NCI-H510A treated with DMSO at 0.1 percent for 48 hours (cell line): ENCODE measurements at regions not wholly inside any gene's neighbourhood (a gene's known extent, or its start where the extent isn't known, plus 50 kb on each side); places are given as distances from the start of the nearest gene placed in this dataset.
"Not testable (repeated sequence)": the region's sequence is repeated elsewhere in the genome, so short reads cannot be mapped to it uniquely, and the experiment has no call there.

Experiments
- DNase-seq: peaks from one replicate; lab custom pipeline; 2025; lab: John Stamatoyannopoulos, UW

DNA sequence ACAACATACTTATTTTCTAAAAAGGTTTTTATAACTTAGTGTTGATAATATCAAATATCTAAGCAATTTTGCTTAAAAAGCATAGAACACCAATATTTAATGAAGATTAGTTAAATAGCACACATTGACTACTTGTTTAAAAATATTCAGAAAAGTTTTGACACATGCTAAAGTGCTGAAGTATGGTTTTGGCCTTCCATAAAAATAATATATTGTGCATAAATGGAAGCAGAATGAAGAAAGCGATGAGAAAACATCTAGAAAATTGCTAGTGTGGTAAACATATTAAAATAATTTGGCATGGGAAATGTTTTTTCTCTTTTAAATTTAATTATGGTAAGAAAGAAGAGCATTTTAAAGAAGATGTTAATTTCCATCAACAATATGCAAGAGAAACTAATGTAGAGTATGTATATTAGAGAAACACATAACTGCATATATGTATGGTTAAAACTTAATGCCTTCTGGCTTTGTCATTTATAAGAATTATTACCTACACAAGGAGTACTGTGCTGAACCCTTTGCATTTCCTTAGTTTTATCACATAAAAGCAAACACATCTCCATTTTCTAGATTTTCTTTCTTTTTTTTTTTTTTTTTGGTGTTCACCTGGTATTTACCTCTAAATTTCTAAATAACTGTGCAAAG is 921.0 kb upstream of the ADAMTS5 start:
- not testable (repeated sequence) for DNase-seq

DNA sequence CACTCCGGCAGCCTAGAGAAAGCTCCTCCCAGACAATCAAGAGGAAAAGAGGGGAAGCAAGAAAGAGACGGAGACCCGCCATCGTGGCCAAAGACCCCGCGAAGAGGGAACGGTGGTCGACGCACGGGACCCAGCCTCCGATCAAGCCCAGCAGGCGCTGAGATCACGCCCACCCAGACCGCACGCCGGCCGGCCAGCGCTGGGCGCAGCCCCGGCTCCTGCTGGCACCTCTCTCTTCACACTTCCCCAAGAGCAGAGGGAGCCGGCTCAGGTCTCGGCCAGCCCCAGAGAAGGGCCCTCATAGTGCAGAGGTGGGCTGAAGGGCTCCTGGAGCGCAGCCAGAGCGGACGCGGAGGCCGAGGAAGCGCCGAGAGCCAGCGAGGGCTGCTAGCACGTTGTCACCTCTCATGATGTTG is 918.4 kb upstream of the ADAMTS5 start:
- peak; percentile 16 for DNase-seq

- DNase-seq, result not testable (repeated sequence)
These were observed 914.4 kb upstream of the ADAMTS5 start for GRCh38 chr21:27881331-27881730.

DNA sequence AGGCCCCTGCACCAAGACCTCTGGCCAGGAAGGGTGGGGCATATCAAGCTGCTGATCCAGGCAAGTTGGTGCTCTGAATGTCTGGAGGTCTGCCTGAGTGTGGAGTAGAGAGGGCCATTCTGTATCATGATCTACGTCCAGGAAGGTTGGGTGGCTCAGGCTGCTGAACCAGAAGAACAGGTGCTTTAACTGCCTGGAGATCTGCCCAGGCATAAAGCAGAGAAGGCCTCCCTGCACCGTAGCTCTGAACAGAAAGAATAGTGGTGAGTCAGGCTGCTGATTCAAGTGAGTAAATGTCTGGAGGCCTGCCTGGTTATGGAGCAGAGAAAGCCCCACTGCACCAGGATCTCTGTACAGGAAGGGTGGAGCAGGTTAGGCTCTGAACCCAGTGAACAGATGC is 905.5 kb upstream of the ADAMTS5 start:
- not testable (repeated sequence) for DNase-seq

- not testable (repeated sequence) for DNase-seq
These were observed 903.9 kb upstream of the ADAMTS5 start for GRCh38 chr21:27870755-27871154.

GRCh38 chr21:27860314-27860955 is 893.5 kb upstream of the ADAMTS5 start:
- not testable (repeated sequence) for DNase-seq

- not testable (repeated sequence) for DNase-seq
These were observed 891.4 kb upstream of the ADAMTS5 start for GRCh38 chr21:27858053-27858825.

- not testable (repeated sequence) for DNase-seq
These were observed 890.1 kb upstream of the ADAMTS5 start for GRCh38 chr21:27856988-27857387.

- DNase-seq, result no peak
These were observed 874.3 kb upstream of the ADAMTS5 start for GRCh38 chr21:27841084-27841672.

DNA sequence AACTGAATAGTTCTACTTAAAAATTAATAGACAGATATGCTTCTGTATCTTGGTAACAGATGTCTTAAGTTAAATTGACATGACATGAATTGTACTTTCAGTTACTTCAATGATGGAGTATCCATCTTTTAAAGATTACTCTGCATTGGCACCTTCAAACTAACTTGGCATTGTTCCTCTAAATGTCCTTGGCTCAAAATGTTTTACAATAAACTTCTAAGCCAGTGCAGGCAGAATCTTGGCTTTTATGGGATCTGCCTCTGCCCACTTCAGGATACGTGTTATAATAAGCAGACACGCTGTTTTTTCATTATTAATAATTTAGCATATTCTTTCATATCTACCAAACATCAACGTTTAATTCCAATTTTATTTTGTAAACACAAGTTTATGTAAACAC is 873.4 kb upstream of the ADAMTS5 start:
- DNase-seq, result no peak

GRCh38 chr21:27839512-27840115 is 872.7 kb upstream of the ADAMTS5 start:
- no peak for DNase-seq

DNA sequence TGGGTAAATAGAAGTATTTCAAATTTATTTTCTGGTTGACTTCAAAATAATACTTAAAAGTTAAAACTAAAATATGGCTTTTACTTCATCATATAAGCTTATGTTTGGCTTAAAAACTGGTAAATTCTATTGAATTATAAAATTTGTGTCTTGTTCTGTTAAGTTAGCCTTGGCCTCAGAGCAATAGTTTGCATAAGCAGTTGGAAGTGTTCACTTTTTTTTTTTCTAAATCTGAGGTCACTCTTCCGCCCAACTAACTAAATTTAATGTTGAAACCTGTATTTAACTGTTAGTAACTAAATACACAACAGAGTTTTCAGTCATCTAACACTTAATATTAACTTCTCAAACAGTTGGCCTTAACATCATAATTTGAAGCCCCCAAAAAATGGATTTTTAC is 871.7 kb upstream of the ADAMTS5 start:
- no peak for DNase-seq

- no peak for DNase-seq
These were observed 871.0 kb upstream of the ADAMTS5 start for GRCh38 chr21:27837936-27838335.

GRCh38 chr21:27833298-27833697 is 866.4 kb upstream of the ADAMTS5 start:
- no peak for DNase-seq

DNA sequence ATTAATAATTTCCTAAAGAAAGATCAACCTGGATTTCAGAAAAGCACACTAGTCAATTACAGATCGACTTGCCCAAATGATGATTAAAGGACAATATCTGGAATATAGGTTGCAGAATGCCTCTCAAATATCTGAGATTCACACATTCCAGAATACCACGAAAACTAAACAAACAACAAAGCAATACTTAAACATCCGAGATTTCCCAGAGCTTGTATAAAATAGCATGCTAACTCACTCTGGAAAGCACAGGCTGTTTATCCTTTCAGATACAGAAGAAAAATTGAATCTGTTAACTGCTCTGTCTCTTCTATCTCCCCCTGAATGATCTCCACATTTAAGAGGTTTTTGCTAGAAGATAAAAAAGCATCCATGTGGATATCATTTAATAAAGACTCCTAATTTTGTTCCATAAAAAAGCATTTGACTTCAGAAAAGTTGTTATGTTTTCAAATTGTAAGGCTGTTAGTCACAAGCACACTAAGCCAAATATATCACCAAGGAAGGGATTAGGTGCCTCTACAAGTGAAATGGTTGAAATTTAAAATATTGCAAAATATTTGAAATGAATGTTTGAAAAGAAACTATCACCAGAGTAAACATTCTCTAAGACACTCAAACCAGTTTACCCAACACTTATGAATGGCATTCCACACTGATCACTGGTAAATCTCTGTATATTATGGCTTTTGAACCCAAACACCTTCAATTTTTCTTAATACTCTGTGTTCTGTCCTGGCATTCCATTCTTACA is 865.1 kb upstream of the ADAMTS5 start:
- DNase-seq, result no peak

GRCh38 chr21:27831177-27831576 is 864.3 kb upstream of the ADAMTS5 start:
- DNase-seq, result no peak

- DNase-seq, result no peak
These were observed 861.1 kb upstream of the ADAMTS5 start for GRCh38 chr21:27827972-27828371.

- no peak for DNase-seq
These were observed 858.1 kb upstream of the ADAMTS5 start for GRCh38 chr21:27825035-27825434.

DNA sequence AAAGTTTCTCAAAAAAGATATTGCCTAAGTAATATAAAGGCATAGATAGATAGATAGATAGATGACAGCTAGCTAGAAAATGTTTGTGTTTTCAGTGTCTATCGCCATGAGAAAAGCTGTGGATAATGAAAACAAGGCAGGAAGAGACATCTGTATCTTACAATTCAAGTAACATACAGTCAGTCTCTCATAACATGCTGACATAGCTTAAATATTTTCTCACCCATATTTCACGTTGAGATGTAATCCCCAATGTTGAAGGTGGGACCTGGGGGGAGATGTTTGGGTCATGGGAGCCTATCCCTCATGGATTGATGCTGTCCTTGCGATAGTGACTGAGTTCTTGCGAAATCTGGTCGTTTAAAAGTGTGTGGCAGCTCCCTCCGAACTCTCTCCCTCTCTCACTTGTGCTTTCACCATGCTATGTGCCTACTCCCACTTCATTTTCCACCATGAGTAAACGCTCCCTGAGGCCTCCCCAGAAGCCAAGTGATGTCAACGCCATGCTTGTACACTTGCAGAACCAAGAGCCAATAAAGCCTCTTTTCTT is 856.8 kb upstream of the ADAMTS5 start:
- no peak for DNase-seq

DNA sequence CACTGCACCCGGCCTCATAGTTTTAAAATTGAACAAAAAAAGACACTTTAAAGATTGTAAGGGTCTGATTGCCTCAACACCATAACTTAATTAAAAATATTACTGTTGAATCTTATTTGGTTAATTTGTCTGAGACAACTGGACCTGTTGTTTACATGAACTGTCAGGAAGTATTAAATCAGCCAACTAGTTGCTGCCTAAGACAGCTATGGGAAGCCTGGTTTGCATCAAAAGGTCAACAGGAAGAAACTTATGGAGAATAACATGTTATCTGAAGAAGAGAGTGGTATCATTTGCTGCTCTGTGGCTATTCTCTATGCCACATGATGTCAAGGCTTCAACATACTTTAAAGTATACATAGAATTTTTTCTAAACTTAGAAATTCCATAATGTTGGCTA is 853.5 kb upstream of the ADAMTS5 start:
- no peak for DNase-seq

- no peak for DNase-seq
These were observed 852.4 kb upstream of the ADAMTS5 start for GRCh38 chr21:27819299-27819698.
